Stomach (tissue), 4 donors: ENCODE measurements at regions not wholly inside any gene's neighbourhood (a gene's known extent, or its start where the extent isn't known, plus 50 kb on each side); places are given as distances from the start of the nearest gene placed in this dataset.

Experiments used
- POLR2A ChIP-seq, 4 donors: fragments of 450-650 bp; IDR thresholded peaks; one replicate each; pipeline ENCODE4 v1.6.1; 2016; ENCODE audit warnings: antibody characterized with exemption in 4 of 4, control low read depth in 2 of 4, mild to moderate bottlenecking in 1 of 4, moderate library complexity in 1 of 4
- TF ChIP-seq, protein P1 (sequence below), 7 experiments: fragments of 450-650 bp in 4 of 7; fragments of 200-600 bp in 3 of 7; sonication (generic) in 3 of 7; IDR thresholded peaks; one replicate each; pipeline ENCODE4 v1.5.1; 2016 to 2019; ENCODE audit warnings: antibody characterized with exemption in 7 of 7, control low read depth in 2 of 7, mild to moderate bottlenecking in 1 of 7

DNA sequence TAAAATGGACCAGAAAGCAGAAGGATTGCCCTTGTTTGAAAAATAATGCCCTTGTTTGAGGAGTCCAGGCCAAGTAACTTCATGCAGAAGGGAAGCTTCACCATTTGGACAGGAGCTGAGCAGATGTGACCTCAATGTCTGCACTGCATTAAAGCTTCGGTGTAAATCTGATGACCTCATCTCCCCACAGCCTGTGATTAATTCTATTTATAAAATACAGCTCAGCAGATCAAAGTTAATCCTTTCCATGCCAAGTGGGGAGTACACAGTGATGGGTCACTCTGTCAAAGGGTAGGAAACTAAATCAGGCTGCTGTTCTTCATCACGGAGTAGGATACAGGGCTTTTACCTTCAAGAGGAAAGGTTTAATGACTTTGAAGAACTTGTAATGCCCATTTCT, 533.7 kb downstream of the RPS29 start:
- TF ChIP-seq, protein P1, sequence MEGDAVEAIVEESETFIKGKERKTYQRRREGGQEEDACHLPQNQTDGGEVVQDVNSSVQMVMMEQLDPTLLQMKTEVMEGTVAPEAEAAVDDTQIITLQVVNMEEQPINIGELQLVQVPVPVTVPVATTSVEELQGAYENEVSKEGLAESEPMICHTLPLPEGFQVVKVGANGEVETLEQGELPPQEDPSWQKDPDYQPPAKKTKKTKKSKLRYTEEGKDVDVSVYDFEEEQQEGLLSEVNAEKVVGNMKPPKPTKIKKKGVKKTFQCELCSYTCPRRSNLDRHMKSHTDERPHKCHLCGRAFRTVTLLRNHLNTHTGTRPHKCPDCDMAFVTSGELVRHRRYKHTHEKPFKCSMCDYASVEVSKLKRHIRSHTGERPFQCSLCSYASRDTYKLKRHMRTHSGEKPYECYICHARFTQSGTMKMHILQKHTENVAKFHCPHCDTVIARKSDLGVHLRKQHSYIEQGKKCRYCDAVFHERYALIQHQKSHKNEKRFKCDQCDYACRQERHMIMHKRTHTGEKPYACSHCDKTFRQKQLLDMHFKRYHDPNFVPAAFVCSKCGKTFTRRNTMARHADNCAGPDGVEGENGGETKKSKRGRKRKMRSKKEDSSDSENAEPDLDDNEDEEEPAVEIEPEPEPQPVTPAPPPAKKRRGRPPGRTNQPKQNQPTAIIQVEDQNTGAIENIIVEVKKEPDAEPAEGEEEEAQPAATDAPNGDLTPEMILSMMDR (IDR thresholded peaks at IDR 0.05) = no peak
- TF ChIP-seq POLR2A (IDR thresholded peaks at IDR 0.05) = no peak
